HL-60/S4 treated with retinoic acid at 250 ng/mL for 4 days and 3 days (cell line): ENCODE measurements at regions not wholly inside any gene's neighbourhood (a gene's known extent, or its start where the extent isn't known, plus 50 kb on each side); places are given as distances from the start of the nearest gene placed in this dataset.
"Not testable (repeated sequence)": the region's sequence is repeated elsewhere in the genome, so short reads cannot be mapped to it uniquely, and the experiment has no call there.

Experiments
- in situ Hi-C: fragments of 300-500 bp; cut with MboI; formaldehyde crosslinking; loops from 2 replicates; pipeline ENCODE4 v1.7.0; 2022; ENCODE audit warnings: low sequenced_read_pairs

- in situ Hi-C loops: no loop called here
Measured at GRCh38 chr20:23143098-23143497, 57.0 kb upstream of the CD93 start.

GRCh38 chr20:23142162-23143050 lies 56.3 kb upstream of the CD93 start:
- in situ Hi-C loops: no loop called here

- in situ Hi-C loops: no loop called here
Measured at GRCh38 chr20:23141450-23142161, 55.5 kb upstream of the CD93 start.

GRCh38 chr20:23140991-23141390 lies 54.9 kb upstream of the CD93 start:
- in situ Hi-C loops: no loop called here

- in situ Hi-C loops: not testable (repeated sequence)
Measured at GRCh38 chr20:23139984-23140383, 53.9 kb upstream of the CD93 start.

- in situ Hi-C loops: no loop called here
Measured at GRCh38 chr20:23139524-23139923, 53.4 kb upstream of the CD93 start.

- in situ Hi-C loops: no loop called here
Measured at GRCh38 chr20:23138682-23139081, 52.6 kb upstream of the CD93 start.

- in situ Hi-C loops: no loop called here
Measured at GRCh38 chr20:23138226-23138625, 52.1 kb upstream of the CD93 start.

GRCh38 chr20:23136893-23137745 lies 51.0 kb upstream of the CD93 start:
- in situ Hi-C loops: no loop called here

GRCh38 chr20:23135449-23136420 lies 49.6 kb upstream of the CD93 start:
- in situ Hi-C loops: no loop called here
